ENCODE measurements at regions not wholly inside any gene's neighbourhood (a gene's known extent, or its start where the extent isn't known, plus 50 kb on each side); places are given as distances from the start of the nearest gene placed in this dataset.

- Histone ChIP-seq H3K4me3 (ENCODE audit: low read length) (no peak overlapping the region), H3K27me3 (ENCODE audit: control insufficient read depth, insufficient read depth, low read length, poor library complexity, severe bottlenecking) (no peaks in the 10 kb centered on the region), H3K4me1 (ENCODE audit: control insufficient read depth, insufficient read depth, low read length) (no peaks in the 10 kb centered on the region), H3K27ac (ENCODE audit: low read depth, low read length) (no peak overlapping the region), H3K9ac (ENCODE audit: extremely low read depth, low read length, poor library complexity, severe bottlenecking) (no peak overlapping the region), H3K36me3 (ENCODE audit: control insufficient read depth, insufficient read depth, low read length) (no peaks in the 10 kb centered on the region), H3K9me3 (ENCODE audit: control insufficient read depth, low read length) (no peaks in the 10 kb centered on the region)
- no peaks in the 10 kb centered on the region for H3K4me1 Mint-ChIP-seq
- TF ChIP-seq CTCF (conservative IDR thresholded peaks at IDR 0.05) = no peak
- no peak overlapping the region for H3K4me3 Mint-ChIP-seq
- H3K27ac Mint-ChIP-seq = no peak overlapping the region
- H3K36me3 Mint-ChIP-seq (ENCODE audit: low read depth) = no peaks in the 10 kb centered on the region
- 90 to 100% methylated on average over 2 of the region's 2 CpGs for WGBS, 2 experiments (ENCODE audit: insufficient coverage in 1 of 2, insufficient read length in 1 of 2)
- DNase-seq = no peak
- peaks cover 4% of the 10 kb centered on the region for H3K27me3 Mint-ChIP-seq (ENCODE audit: insufficient read depth)
- no peaks in the 10 kb centered on the region for H3K9me3 Mint-ChIP-seq
Observed at GRCh38 chr6:47377971-47378370, 68.3 kb upstream of the TNFRSF21 start.

GRCh38 chr6:47379328-47379727 lies 69.6 kb upstream of the TNFRSF21 start:
- 94% methylated on average over 2 of the region's 2 CpGs for WGBS, 2 experiments (ENCODE audit: insufficient coverage in 1 of 2, insufficient read length in 1 of 2)
- no peak for DNase-seq
- no peak overlapping the region for H3K27ac Mint-ChIP-seq
- H3K27ac ChIP-seq (ENCODE audit: low read depth, low read length) = no peak overlapping the region
- no peaks in the 10 kb centered on the region for H3K36me3 ChIP-seq (ENCODE audit: control insufficient read depth, insufficient read depth, low read length)
- H3K4me1 Mint-ChIP-seq = no peaks in the 10 kb centered on the region
- H3K27me3 Mint-ChIP-seq (ENCODE audit: insufficient read depth) = peaks cover 4% of the 10 kb centered on the region
- H3K9me3 Mint-ChIP-seq = peaks cover 4% of the 10 kb centered on the region
- no peak overlapping the region for H3K4me3 ChIP-seq (ENCODE audit: low read length)
- no peak overlapping the region for H3K9ac ChIP-seq (ENCODE audit: extremely low read depth, low read length, poor library complexity, severe bottlenecking)
- no peak overlapping the region for H3K4me3 Mint-ChIP-seq
- no peaks in the 10 kb centered on the region for H3K36me3 Mint-ChIP-seq (ENCODE audit: low read depth)
- TF ChIP-seq CTCF (conservative IDR thresholded peaks at IDR 0.05) = no peak
- no peaks in the 10 kb centered on the region for H3K4me1 ChIP-seq (ENCODE audit: control insufficient read depth, insufficient read depth, low read length)
- H3K9me3 ChIP-seq (ENCODE audit: control insufficient read depth, low read length) = peaks cover 3% of the 10 kb centered on the region
- H3K27me3 ChIP-seq (ENCODE audit: control insufficient read depth, insufficient read depth, low read length, poor library complexity, severe bottlenecking) = no peaks in the 10 kb centered on the region

- H3K4me1 Mint-ChIP-seq = no peaks in the 10 kb centered on the region
- TF ChIP-seq CTCF (conservative IDR thresholded peaks at IDR 0.05) = no peak
- Histone ChIP-seq H3K27ac (ENCODE audit: low read depth, low read length) (no peak overlapping the region), H3K9ac (ENCODE audit: extremely low read depth, low read length, poor library complexity, severe bottlenecking) (no peak overlapping the region), H3K36me3 (ENCODE audit: control insufficient read depth, insufficient read depth, low read length) (no peaks in the 10 kb centered on the region), H3K4me1 (ENCODE audit: control insufficient read depth, insufficient read depth, low read length) (no peaks in the 10 kb centered on the region), H3K4me3 (ENCODE audit: low read length) (no peak overlapping the region), H3K27me3 (ENCODE audit: control insufficient read depth, insufficient read depth, low read length, poor library complexity, severe bottlenecking) (no peaks in the 10 kb centered on the region), H3K9me3 (ENCODE audit: control insufficient read depth, low read length) (peaks cover 3% of the 10 kb centered on the region)
- peaks cover 12% of the 10 kb centered on the region for H3K9me3 Mint-ChIP-seq
- H3K27me3 Mint-ChIP-seq (ENCODE audit: insufficient read depth) = peaks cover 3% of the 10 kb centered on the region
- 89 to 94% methylated on average over 5 of the region's 5 CpGs for WGBS, 2 experiments (ENCODE audit: insufficient coverage in 1 of 2, insufficient read length in 1 of 2)
- DNase-seq = no peak
- no peak overlapping the region for H3K4me3 Mint-ChIP-seq
- no peak overlapping the region for H3K27ac Mint-ChIP-seq
- no peaks in the 10 kb centered on the region for H3K36me3 Mint-ChIP-seq (ENCODE audit: low read depth)
Observed at GRCh38 chr6:47380251-47380650, 70.5 kb upstream of the TNFRSF21 start.
